ENCODE measurements at regions not wholly inside any gene's neighbourhood (a gene's known extent, or its start where the extent isn't known, plus 50 kb on each side); places are given as distances from the start of the nearest gene placed in this dataset.
A peak's percentile ranks its signal among the peaks of the same experiment; 100 is the strongest.
"Not testable (repeated sequence)": the region's sequence is repeated elsewhere in the genome, so short reads cannot be mapped to it uniquely, and the experiment has no call there.

DNA sequence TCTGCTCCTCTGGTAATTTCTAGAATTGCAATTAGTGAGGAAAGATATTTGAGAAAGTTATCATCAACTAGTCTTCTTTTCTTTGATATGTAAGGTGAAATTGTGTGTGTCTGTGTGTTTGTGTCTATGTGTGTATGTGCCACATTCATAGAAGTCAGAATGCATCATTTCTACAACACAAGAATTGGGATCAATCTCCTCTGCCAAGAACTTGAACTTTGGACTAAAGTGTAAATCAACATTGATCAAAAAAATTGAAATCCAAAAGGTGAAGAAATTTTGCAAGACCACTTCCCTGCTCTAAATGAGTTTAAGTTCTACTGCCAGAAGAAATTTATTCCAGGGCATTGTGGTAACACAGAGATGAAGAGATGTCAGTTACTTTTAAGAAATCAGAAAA lies 1072.8 kb downstream of the GRM8 start:
- DNase-seq (ENCODE audit: low read depth in 4 of 4, low spot score in 3 of 4) = no peak

DNA sequence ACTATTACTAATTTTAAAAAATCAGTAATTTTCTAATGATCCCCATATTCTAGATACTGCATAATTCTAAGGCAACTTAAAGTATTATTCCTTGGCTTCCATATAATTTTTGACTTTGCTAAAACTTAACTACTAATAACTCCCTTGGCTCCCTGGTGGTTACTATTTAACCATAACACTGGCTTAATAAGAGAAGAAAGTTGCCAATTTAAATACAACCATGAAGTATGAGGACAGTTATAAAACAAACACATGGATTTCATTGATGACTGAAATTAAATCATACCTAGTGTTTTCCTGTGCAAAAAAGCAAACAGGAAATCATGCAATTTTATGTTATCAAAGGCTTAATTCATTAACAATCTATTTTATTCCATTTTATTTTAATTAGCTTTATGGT lies 1073.9 kb downstream of the GRM8 start:
- no peak for DNase-seq (ENCODE audit: low read depth in 4 of 4, low spot score in 3 of 4)

DNA sequence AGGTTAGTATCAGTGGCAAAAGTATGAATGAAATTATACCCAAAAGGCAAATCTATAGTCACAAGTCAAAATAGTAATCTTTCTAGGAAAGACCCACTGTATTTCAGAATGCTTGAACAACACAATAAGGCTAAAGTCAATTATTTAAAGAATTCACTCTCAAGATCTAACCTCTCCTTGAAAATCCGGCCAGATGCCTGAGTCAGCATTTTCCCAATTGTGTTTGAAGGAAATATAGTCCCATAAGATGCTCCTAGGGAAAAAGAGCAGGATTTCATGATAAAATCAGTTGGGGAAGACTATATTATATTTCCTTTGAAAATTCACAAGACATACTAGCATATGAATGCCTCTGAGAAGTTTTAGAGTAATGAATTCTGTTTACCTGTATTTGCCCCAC lies 1075.0 kb downstream of the GRM8 start:
- DNase-seq (ENCODE audit: low read depth in 4 of 4, low spot score in 3 of 4) = no peak

DNA sequence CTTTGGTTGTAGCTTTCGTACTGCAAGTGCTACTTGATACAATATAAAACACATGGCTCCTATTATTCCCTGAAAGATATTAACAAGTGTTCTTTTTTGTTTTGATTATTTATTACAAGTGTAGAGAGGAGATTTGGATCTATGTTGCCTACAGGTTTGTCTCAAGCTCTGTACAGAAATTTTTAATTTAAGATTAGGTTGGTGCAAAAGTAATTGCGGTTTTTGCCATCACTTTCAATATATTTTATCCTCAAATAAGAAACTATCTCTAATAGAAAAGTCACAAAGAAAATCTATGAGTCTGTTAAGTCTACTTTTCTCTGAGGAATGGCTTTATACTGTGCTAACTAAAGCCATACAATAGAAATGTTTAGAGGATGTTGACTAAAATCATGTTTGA lies 1086.1 kb downstream of the GRM8 start:
- DNase-seq (ENCODE audit: low read depth in 4 of 4, low spot score in 3 of 4) = no peak

DNA sequence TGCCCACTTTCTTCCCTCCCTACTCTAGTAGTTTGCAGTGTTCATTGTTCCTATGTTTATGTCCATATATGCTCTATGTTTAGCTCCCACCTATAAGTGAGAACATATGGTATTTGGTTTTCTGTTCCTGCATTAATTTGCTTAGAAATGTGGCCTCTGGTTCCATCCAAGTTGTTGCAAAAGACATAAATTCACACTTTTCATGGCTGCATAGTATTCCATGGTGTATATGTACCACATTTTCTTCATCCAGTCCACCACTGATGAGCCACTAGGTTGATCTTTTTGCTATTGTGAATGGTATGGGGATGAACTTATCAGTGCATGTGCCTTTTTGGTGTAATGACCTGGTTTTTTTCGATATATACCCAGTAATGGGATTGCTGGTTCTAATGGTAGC lies 1089.1 kb downstream of the GRM8 start:
- no peak for DNase-seq (ENCODE audit: low read depth in 4 of 4, low spot score in 3 of 4)

DNA sequence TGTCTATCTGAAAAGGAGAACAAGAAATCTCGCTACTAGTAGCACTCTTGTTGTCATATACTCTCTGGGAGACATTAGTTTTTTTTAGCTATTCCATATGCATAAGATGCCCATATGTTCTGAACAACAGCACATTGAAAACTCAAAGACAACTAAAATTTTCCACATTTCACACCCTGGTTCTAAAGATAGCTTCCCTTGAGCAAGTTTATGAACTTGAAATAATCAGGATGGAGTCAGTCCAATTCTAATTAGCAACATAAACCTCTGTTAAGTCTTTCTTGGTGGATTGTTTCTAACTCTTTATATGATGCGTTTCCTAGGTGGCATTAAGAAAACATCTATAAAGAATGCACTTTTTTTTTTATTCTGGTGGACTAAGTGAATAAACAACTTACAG lies 1095.3 kb downstream of the GRM8 start:
- DNase-seq (ENCODE audit: low read depth in 4 of 4, low spot score in 3 of 4) = no peak

DNA sequence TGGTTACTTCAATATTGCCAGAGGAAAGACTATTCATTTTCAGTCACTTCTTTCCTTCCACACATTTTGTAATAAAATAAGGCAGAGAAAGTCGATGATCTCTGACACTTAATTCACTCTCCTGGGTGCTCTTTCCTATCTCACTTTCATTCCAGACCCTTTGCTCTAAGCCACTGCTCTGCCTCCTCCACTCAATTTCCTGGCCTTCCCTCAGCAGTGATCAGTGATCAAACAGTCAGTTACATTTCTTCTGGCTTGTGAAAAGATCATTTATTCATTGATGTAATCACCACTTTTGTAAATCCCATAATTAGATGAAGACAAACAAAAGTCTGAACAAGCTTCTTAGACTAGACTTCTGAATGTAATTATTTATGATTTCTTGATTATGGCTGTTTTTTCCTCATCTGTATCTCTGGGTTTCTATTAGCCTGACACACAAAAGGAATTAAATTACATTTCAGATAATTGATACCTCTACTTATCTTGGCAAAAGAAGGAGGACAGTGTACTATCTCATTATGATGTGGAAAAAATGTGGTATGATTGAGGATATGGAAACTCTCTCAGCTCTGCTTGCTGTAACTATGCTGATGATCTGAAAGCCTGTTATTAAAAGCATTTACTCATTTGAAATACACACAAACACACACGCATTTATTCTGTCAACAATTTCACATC lies 1102.3 kb downstream of the GRM8 start:
- DNase-seq (ENCODE audit: low read depth in 4 of 4, low spot score in 3 of 4) = no peak

DNA sequence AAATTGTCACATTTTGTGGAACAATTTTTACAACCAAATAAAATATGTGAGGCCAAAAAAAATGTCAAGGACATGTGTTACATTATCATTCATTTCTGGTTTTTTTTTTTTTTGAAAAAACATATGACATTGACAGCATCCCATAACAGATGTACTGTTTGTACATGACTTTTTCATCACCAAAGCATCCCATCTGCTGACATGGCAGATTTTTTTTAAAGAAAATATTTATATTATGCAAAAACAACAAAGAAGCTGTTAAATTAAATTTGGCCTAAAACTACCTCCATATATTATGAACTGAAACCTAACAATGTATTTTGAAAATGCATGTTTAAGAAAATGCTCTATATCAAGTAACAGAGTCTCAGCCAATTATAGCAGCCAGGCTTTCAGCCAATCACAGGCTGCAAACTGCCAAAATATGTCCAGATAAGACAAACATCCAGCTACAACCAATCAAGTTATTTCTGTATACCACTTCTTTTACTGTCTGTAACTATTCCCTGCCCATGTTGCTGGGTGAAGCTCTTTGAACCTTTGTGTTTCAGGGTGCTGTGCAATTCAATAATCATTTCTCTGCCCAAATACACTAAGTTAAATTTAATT lies 1111.8 kb downstream of the GRM8 start:
- DNase-seq (ENCODE audit: low read depth in 4 of 4, low spot score in 3 of 4) = no peak

DNA sequence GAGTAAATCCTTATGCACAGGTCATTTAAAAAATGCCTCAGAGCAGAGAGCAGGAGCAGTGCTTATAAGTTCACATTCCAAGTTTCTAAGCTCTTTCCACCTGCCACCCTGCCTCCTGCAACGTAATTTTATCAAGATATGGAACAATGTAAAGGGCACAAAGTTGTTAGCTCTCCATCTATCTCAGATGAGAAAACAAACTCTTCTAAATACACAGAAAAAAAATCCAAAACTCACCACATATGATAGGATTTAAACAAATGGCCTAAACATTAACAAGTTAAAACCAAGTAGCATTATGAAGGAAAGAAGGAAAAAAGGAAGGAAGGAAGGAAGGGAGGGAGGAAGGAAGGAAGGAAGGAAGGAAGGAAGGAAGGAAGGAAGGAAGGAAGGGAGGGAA lies 1132.8 kb downstream of the GRM8 start:
- DNase-seq (ENCODE audit: low read depth in 4 of 4, low spot score in 3 of 4) = no peak

DNA sequence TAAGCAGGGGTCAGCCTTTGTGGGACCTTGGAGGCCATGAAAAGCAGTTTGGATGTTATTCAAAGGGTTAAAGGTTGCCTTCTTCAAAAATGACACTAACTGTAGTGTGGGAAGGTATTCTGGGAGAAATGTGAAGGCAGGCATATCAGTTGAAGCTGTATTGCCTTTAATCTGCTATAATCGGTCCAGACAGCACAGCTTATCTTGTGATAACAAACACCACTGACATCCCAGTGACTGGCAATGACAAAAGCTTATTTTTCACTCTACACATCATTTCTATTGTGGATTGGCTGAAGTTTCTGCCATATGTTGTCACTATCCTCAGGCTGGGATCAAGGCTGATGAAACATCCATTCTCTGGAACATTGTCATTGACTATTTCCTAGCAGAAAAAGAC lies 1149.2 kb downstream of the GRM8 start:
- no peak for DNase-seq (ENCODE audit: low read depth in 4 of 4, low spot score in 3 of 4)

DNA sequence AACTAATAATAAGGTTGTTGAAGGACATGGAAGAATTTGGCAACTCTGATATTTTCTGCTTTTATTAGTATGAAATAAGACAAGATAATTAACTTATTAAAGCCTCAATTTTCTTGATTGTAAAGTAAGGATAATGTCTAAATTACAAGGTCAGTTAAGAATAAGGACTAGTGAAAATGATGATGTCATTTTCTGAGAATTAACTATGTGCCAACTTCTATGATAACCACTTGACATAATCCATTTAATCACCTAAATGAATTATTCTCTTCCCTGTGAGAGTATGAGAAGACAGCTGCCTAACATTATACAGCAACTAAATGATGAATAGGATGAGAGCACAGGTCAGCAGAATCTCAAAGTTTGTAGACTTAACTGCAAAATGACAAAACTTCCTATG lies 1153.4 kb upstream of the POT1 start:
- DNase-seq (ENCODE audit: low read depth in 4 of 4, low spot score in 3 of 4) = no peak

DNA sequence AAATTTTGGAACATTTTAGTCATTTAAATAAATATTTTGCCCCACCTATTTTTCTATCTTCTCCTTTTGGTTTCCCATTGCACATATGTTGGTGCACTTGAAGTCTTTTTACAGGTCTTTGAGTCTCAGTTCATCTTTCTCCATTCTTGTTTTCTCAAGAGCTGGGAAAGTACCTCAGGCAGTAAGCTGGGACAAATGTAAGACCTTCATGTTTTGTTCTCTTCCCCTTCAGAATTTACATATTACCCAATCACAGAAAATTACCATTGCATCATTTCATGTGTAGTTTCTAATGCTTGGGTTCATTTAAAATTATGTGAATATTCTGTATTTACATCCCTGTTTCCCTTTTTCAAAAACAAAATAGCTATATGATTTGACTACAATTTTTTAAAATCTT lies 1150.0 kb upstream of the POT1 start:
- no peak for DNase-seq (ENCODE audit: low read depth in 4 of 4, low spot score in 3 of 4)

DNA sequence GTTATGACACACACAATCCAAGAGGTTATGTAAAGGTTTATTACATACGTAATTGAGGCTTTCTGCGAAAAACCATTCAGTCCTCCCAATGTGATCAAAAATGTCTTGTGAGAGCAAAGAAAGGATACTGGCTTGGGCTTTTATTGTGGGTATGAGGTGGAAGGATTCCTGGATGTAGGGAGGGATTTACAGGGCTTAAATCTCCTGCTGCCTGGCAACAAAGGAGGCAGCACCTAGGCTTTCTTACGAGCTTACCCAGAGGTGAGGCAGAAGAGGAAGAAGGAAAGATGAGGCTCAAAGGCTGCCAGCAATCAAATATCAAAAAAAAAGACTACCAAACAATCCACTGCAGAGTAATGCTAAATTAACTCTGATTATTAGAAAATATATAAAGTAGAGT lies 1149.5 kb upstream of the POT1 start:
- DNase-seq (ENCODE audit: low read depth in 4 of 4, low spot score in 3 of 4) = no peak

DNA sequence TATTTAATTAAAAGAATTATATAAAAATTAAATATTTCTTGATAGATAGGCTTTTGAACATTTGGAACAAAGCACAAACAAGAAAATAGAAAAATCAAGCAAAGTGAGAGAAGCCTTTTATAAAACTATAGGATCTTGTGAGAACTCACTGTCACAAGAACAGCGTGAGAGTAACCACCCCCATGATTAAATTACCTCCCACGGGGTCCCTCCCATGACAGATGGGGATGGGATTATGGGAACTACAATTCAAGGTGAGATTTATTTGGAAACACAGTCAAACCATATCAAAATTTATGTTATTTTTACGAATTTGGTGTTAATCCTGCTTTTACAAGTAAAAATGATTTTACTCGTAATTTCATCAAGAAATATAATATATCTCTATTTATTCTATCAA lies 1136.1 kb upstream of the POT1 start:
- DNase-seq (ENCODE audit: low read depth in 4 of 4, low spot score in 3 of 4) = no peak

DNA sequence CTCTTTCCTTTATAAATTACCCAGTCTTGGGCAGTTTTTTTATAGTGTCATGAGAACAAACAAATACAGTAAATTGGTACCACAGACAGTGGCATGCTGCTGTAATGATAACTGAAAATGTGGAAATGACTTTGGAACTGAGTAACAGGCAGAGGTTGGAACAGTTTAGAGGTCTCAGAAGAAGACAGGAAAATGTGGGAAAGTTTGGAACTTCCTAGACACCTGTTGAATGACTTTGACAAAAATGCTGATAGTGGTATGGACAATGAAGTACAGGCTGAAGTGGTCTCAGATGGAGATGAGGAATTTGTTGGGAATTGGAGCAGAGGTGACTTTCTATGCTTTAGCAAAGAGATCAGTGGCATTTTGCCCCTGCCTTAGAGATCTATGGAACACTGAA lies 1128.4 kb upstream of the POT1 start:
- no peak for DNase-seq (ENCODE audit: low read depth in 4 of 4, low spot score in 3 of 4)

DNA sequence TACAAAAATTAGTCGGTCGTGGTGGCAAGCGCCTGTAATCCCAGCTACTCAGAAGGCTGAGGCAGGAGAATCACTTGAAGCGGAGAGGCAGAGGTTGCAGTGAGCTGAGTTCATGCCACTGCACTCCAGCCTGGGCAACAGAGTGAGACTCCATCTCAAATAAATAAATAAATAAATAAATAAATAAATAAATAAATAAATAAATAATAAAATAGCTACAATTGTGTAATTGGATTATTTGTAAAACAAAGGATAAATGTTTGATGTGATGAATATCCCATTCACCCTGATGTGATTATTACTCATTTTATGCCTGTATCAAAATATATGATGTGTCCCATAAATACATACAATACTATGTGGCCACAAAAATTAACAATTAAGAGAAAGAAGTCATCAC lies 1127.0 kb upstream of the POT1 start:
- DNase-seq (ENCODE audit: low read depth in 4 of 4, low spot score in 3 of 4) = not testable (repeated sequence)

DNA sequence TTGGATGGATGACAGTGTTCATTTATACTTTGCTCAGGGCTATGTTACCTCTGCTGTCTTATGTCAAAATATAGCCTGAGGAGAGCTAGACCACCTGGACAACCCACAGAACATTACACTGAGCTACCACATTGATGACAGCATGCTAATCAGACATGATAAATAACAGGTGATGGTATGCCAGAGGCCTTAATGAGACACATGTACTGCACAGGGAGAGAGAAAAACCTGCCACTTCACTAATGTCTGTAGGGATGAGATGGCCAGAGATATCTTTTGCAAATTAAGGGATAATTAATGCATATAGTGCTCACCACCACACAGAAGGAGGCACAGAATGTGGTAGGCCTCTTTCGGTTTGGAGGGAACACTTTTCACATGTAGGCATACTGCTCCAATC lies 1122.6 kb upstream of the POT1 start:
- no peak for DNase-seq (ENCODE audit: low read depth in 4 of 4, low spot score in 3 of 4)

DNA sequence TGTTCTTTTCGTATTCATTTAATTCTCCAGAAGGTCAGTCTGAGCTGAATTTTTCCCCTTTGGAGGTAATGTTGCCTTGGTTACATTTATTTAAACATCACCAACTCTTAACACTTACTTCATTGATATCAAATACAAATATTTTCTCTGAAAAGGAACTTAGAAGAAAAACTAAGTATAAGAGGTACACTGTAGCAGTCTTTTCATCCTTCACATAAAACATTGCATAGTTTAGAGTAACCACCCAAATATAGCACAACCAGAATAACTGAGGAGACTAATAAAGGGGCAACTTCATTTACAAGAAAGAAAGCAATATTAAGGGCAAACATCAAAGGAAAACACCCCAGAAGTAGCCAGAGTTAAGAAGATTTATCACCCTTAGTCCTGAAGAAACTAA lies 1115.0 kb upstream of the POT1 start:
- DNase-seq (ENCODE audit: low read depth in 4 of 4, low spot score in 3 of 4) = no peak

DNA sequence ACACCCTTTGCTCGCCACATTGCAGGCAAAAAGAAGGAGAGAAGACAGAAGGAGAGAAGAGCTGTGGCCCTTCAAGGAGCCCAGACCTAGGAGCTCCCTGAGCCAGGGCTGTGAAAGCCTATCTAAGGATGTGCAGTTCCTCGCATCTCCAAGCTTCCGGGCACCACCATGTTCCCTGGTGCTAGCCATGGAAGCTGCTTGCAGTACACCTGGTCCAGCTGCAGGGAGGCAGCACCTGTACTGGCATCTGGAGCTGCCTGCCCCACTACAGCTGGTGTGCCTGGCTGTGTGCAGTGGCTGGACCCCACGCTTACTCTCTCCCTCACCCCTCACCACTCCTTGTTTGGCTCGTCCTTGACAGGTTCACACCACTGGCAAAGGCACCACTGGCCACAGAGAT lies 1111.8 kb upstream of the POT1 start:
- no peak for DNase-seq (ENCODE audit: low read depth in 4 of 4, low spot score in 3 of 4)

DNA sequence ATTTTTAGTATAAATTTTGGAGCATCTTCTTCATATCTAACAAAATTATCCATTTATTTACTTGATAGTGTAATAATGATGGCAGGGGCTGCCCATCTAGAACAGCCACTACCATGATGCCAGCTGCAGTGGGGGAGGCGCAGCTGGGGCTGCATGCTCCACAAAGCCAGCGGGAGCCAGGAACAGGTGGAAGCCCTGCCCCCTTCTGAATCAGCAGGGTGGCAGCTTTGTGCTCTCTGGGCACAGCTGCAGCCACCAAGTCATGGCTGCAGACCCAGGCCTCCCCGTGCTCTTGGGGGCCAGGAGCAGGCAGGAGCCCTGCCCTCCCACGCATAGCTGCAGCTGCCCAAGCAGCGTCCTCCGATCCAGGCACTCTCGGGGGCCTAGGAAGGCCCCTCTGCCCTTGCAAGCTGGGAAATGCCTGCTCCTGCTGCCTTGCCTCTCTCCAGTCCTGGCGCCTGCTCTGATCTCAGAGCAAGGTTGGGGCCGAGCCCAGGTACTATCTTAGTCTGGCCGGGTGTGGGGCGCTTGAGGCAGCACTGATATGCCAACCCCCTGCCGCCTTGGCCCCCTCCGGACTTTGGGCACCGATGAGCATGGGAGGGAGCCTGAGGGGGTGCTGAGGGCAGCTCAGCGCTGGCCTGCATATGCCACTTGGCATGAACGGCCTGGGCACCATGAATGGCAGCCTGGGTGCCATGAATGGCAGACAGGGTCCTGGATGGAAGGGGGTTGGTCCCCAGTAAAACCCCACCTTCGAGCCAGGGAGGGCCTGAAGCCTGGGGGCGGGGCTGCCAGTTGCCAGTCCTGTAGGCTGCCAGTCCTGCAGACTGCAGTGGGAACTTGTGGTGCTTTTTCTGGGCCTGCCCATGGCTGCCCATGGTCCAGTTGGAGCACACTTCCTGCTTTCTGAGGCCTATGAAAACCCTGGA lies 1110.8 kb upstream of the POT1 start:
- no peak for DNase-seq (ENCODE audit: low read depth in 4 of 4, low spot score in 3 of 4)

DNA sequence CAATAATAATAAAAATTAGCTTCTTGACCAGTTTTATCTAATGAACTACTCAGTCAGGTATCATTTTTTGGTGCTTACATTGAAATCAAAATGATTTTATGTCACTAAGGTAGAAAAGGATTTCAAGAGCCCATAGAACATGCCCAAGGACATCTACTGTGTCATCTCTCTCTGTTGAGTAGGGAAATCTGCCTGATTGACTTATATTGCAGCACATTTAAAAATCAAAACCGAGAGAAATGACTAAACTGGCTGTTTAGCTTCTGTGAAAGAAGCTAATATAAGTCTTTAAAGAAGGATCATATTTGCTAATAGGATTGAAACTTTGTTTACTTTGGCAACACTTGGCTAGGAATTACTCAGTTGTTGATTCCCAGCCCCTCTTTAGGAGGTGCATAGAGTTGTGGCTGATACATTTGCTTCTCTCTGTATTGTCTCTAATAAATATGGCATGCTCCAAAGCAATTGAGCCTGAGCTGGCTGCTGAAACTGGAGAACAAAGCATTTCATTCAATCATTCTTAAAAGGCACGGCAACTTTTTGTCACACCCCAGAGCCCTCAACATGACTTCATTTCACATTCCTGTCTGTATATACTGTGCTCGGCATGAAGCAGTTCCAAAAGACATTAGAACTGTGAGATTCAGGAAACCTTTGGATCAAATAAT lies 1096.9 kb upstream of the POT1 start:
- DNase-seq (ENCODE audit: low read depth in 4 of 4, low spot score in 3 of 4) = peak; percentile 1 to 37 (median 6)

All from left renal pelvis (tissue), 4 donors.